IMR-90 (cell line): ENCODE measurements at regions not wholly inside any gene's neighbourhood (a gene's known extent, or its start where the extent isn't known, plus 50 kb on each side); places are given as distances from the start of the nearest gene placed in this dataset.

Source experiments
- ATAC-seq: fragments of 200-7000 bp; cut with Tn5 transposase; 2 replicates; pipeline ENCODE4 v1.9.1; 2020; ENCODE audit warnings: low read depth, mild to moderate bottlenecking, moderate library complexity
- BruUV-seq: library from RNA; stranded (reverse); fragments of 400-500 nt; replicated peaks from 2 replicates; lab custom pipeline; 2021; lab: Mats Ljungman, UMichigan
- CTCF ChIA-PET: fragments of 300-600 bp; formaldehyde crosslinking; extraction: SDS; loops from one replicate; lab custom pipeline; 2021; ENCODE audit warnings: antibody characterized with exemption; lab: Yijun Ruan, JAX
- POLR2A ChIA-PET: fragments of 300-600 bp; sonication (Branson Sonifier 250); formaldehyde crosslinking; loops from one replicate; lab custom pipeline; 2022; ENCODE audit warnings: antibody characterized with exemption; ENCODE audit not compliant: unreplicated experiment; lab: Charles Lee
- DNase-seq: peaks from one replicate; pipeline ENCODE4 v3.0.0; 2013
- H2AFZ ChIP-seq: replicated peaks from 2 replicates; pipeline ENCODE3; 2013; ENCODE audit warnings: low read length, mild to moderate bottlenecking; ENCODE audit not compliant: poor library complexity
- H2AK5ac ChIP-seq: 2 replicates; pipeline ENCODE4 v1.6.1; 2013; ENCODE audit warnings: low read depth, low read length, inconsistent platforms
- H2AK9ac ChIP-seq: replicated peaks from 2 replicates; pipeline ENCODE3; 2013; ENCODE audit warnings: mild to moderate bottlenecking, low read depth, low read length, moderate library complexity; ENCODE audit not compliant: poor library complexity
- H2BK120ac ChIP-seq: 2 replicates; pipeline ENCODE4 v1.6.1; 2013; ENCODE audit warnings: low read depth, low read length, inconsistent platforms
- H2BK15ac ChIP-seq: 3 replicates; pipeline ENCODE4 v1.6.1; 2013; ENCODE audit warnings: low read depth, low read length, inconsistent platforms
- H2BK20ac ChIP-seq: 2 replicates; pipeline ENCODE4 v1.6.1; 2013; ENCODE audit warnings: low read depth, mild to moderate bottlenecking, inconsistent platforms, low read length, moderate library complexity
- H2BK5ac ChIP-seq: 2 replicates; pipeline ENCODE4 v1.6.1; 2013; ENCODE audit warnings: mild to moderate bottlenecking, low read depth, low read length, inconsistent platforms; ENCODE audit not compliant: poor library complexity, severe bottlenecking
- H3K14ac ChIP-seq: replicated peaks from 2 replicates; pipeline ENCODE4 v1.6.1; 2013; ENCODE audit warnings: low read depth, low read length, inconsistent platforms
- H3K18ac ChIP-seq: 2 replicates; pipeline ENCODE4 v1.6.1; 2013; ENCODE audit warnings: low read depth, low read length, control low read depth
- H3K23ac ChIP-seq: 2 replicates; pipeline ENCODE4 v1.6.1; 2013; ENCODE audit warnings: low read depth, low read length, inconsistent platforms
- H3K27ac ChIP-seq: 2 replicates; pipeline ENCODE4 v1.5.1; 2013; ENCODE audit warnings: mild to moderate bottlenecking, control low read depth, low read length; ENCODE audit not compliant: insufficient read depth
- H3K27me3 ChIP-seq: 2 replicates; pipeline ENCODE4 v1.6.1; 2013; ENCODE audit warnings: low read length; ENCODE audit not compliant: control insufficient read depth, insufficient read depth
- H3K36me3 ChIP-seq: 2 replicates; pipeline ENCODE4 v1.6.1; 2013; ENCODE audit warnings: low read length, mixed read lengths; ENCODE audit not compliant: control insufficient read depth, insufficient read depth
- H3K4ac ChIP-seq: 2 replicates; pipeline ENCODE4 v1.6.1; 2013; ENCODE audit warnings: low read depth, low read length, inconsistent platforms
- H3K4me1 ChIP-seq: 2 replicates; pipeline ENCODE4 v1.6.1; 2013; ENCODE audit warnings: low read length, mixed read lengths; ENCODE audit not compliant: control insufficient read depth, insufficient read depth
- H3K4me2 ChIP-seq: 2 replicates; pipeline ENCODE4 v1.6.1; 2013; ENCODE audit warnings: low read depth, mild to moderate bottlenecking, control low read depth, low read length, moderate library complexity
- H3K4me3 ChIP-seq: 2 replicates; pipeline ENCODE4 v1.5.1; 2013; ENCODE audit warnings: low read depth, mild to moderate bottlenecking, control low read depth, low read length, moderate library complexity; ENCODE audit not compliant: insufficient read depth
- H3K56ac ChIP-seq: 2 replicates; pipeline ENCODE4 v1.6.1; 2013; ENCODE audit warnings: low read length, inconsistent platforms; ENCODE audit not compliant: insufficient read depth; ENCODE audit errors: extremely low read depth
- H3K79me1 ChIP-seq, 2 experiments: 2 replicates each; pipeline ENCODE4 v1.6.1; 2013; ENCODE audit warnings: low read length in 2 of 2, inconsistent platforms in 1 of 2, low read depth in 1 of 2
- H3K9ac ChIP-seq: 2 replicates; pipeline ENCODE4 v1.6.1; 2013; ENCODE audit warnings: low read depth, low read length, control low read depth
- H3K9me1 ChIP-seq: 2 replicates; pipeline ENCODE4 v1.6.1; 2013; ENCODE audit warnings: low read length, inconsistent platforms; ENCODE audit not compliant: insufficient read depth
- H3K9me3 ChIP-seq: 2 replicates; pipeline ENCODE4 v1.6.1; 2013; ENCODE audit warnings: low read length; ENCODE audit not compliant: control insufficient read depth, insufficient read depth
- H4K20me1 ChIP-seq: 2 replicates; pipeline ENCODE4 v1.6.1; 2013; ENCODE audit warnings: low read length, inconsistent platforms; ENCODE audit not compliant: insufficient read depth
- H4K5ac ChIP-seq: 2 replicates; pipeline ENCODE4 v1.6.1; 2013; ENCODE audit warnings: mild to moderate bottlenecking, low read depth, low read length, control low read depth
- H4K8ac ChIP-seq, 2 experiments: 2 replicates each; pipeline ENCODE4 v1.6.1; 2013; ENCODE audit warnings: low read depth in 2 of 2, low read length in 2 of 2, control low read depth in 1 of 2, inconsistent platforms in 1 of 2
- H4K91ac ChIP-seq: 2 replicates; pipeline ENCODE4 v1.6.1; 2013; ENCODE audit warnings: low read depth, low read length, inconsistent platforms; ENCODE audit not compliant: insufficient read depth
- CEBPB ChIP-seq: IDR thresholded peaks from 2 replicates; pipeline ENCODE4 v1.6.1; 2012; ENCODE audit warnings: low read depth, low read length, improper control_type of control experiment
- FOS ChIP-seq: fragments of 150-350 bp; IDR thresholded peaks from 2 replicates; pipeline ENCODE4 v1.6.1; 2016; ENCODE audit warnings: low read depth, low read length
- SMC3 ChIP-seq: fragments of 150-350 bp; IDR thresholded peaks from 2 replicates; pipeline ENCODE4 v1.6.1; 2016; ENCODE audit warnings: low read depth, mild to moderate bottlenecking, antibody characterized with exemption, low read length, moderate library complexity
- WGBS, 2 experiments: methylation state at CpG; one replicate each; pipeline versions ENCODE4 v1.1.5 to v1.1.7; 2013; ENCODE audit warnings: missing lambda C conversion rate in 2 of 2; ENCODE audit not compliant: insufficient read length in 1 of 2; ENCODE audit errors: extremely low coverage in 2 of 2; 5-methylcytosine and 5-hydroxymethylcytosine counted together
- dilution Hi-C: fragments of 300-500 bp; cut with HindIII; formaldehyde crosslinking; loops from one replicate; pipeline ENCODE4 v1.14.3; 2018; ENCODE audit warnings: low sequenced_read_pairs; ENCODE audit not compliant: unreplicated experiment
- in situ Hi-C: fragments of 300-500 bp; cut with MboI; formaldehyde crosslinking; loops from 3 replicates; pipeline ENCODE4 v1.14.3; 2019; ENCODE audit warnings: low sequenced_read_pairs, inconsistent platforms, mixed read lengths
- intact Hi-C: fragments of 100-400 bp; cut with micrococcal nuclease; formaldehyde crosslinking; loops from 2 replicates; pipeline ENCODE4 v1.10.0; 2022

DNA sequence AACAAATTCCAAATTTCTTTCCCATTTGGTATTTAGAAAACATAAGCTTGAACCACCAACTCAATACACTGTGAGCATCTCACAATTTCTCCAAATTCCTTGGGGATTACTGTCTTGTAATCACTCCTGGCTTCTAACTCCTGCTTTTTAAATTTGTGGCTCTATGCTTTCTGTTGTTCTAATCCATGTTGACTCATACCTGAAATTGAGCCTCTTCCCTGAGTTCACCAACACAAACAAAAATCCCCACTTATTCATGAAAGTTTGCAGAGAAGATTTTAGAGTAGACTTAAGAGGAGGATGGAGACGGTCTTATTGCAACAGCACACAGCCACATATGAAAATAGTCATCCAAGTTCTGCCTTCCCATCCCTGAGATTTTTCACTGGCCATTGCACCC lies 252.5 kb downstream of the PTEN start:
- H3K9ac ChIP-seq: no peak overlapping the region
- ChIA-PET POLR2A (no interaction called here), CTCF (interaction anchor here (1.5 kb wide), 1 partner anchor 13 kb away, joined by 4 read pairs; no protein-coding TSS in a partner anchor)
- H2BK5ac ChIP-seq: peak overlapping the region; percentile 51
- peak; percentile 65 for ATAC-seq
- H3K9me1 ChIP-seq: peaks cover 14% of the 10 kb centered on the region
- dilution Hi-C loops: no loop called here
- H3K27me3 ChIP-seq: no peaks in the 10 kb centered on the region
- no peak overlapping the region for H3K27ac ChIP-seq
- peaks cover 0 to 4% of the 10 kb centered on the region in 2 experiments; a peak in 1 of 4 replicates for H3K79me1 ChIP-seq
- peak overlapping the region; percentile 79 for H2BK20ac ChIP-seq
- H3K14ac ChIP-seq: peak overlapping the region; percentile 5; the same call in 1 of the 2 replicates
- no peak overlapping the region for H2AFZ ChIP-seq
- H2BK120ac ChIP-seq: peak overlapping the region; percentile 86
- WGBS, 2 experiments: no CpG with 5 or more reads among the region's 1 CpG
- in situ Hi-C loops: no loop called here
- no peak overlapping the region for H2AK5ac ChIP-seq
- H4K8ac ChIP-seq: peak overlapping the region in 1 of 2 experiments; percentile 22; a peak in 1 of 4 replicates
- no peaks in the 10 kb centered on the region for H3K9me3 ChIP-seq
- TF ChIP-seq SMC3 (no peak), CEBPB (peak; percentile 63), FOS (peak; percentile 50; the same call in 1 of the 2 replicates)
- intact Hi-C loops: loop anchor here (5.0 kb wide), 1 partner anchor 254 kb away; the partner anchor contains the start of genes KLLN and PTEN
- no peak overlapping the region for H3K23ac ChIP-seq
- H3K4ac ChIP-seq: peak overlapping the region; percentile 58
- H3K4me1 ChIP-seq: peaks cover 17% of the 10 kb centered on the region
- H2BK15ac ChIP-seq: no peak overlapping the region; the same call in 2 of the 3 replicates
- H4K20me1 ChIP-seq: peaks cover 3% of the 10 kb centered on the region; the same call in 1 of the 2 replicates
- H3K36me3 ChIP-seq: no peaks in the 10 kb centered on the region
- DNase-seq: peak; percentile 88
- H3K56ac ChIP-seq: peak overlapping the region; percentile 27; the same call in 1 of the 2 replicates
- H4K5ac ChIP-seq: no peak overlapping the region
- H4K91ac ChIP-seq: peak overlapping the region; percentile 11; the same call in 1 of the 2 replicates
- peak overlapping the region; percentile 18; the same call in 1 of the 2 replicates for H3K4me2 ChIP-seq
- no TSS peak for BruUV-seq
- no peak overlapping the region for H2AK9ac ChIP-seq
- no peak overlapping the region for H3K4me3 ChIP-seq
- no peak overlapping the region for H3K18ac ChIP-seq
